Neutrophil (primary cell): ENCODE measurements at regions not wholly inside any gene's neighbourhood (a gene's known extent, or its start where the extent isn't known, plus 50 kb on each side); places are given as distances from the start of the nearest gene placed in this dataset.

ENCODE experiments used
- H3K27ac ChIP-seq: fragments of 200-600 bp; sonication (generic); 2 replicates; pipeline ENCODE4 v1.5.1; 2016; ENCODE audit warnings: mild to moderate bottlenecking, moderate library complexity
- H3K27me3 ChIP-seq: fragments of 200-600 bp; sonication (generic); 2 replicates; pipeline ENCODE4 v1.6.0; 2016; ENCODE audit warnings: mild to moderate bottlenecking
- H3K36me3 ChIP-seq: fragments of 200-600 bp; sonication (generic); 2 replicates; pipeline ENCODE4 v1.5.1; 2017
- H3K4me1 ChIP-seq, 2 experiments: fragments of 200-600 bp in 1 of 2; sonication (generic) in 1 of 2; 1 replicate in 1 of 2; 2 replicates in 1 of 2; pipeline versions ENCODE4 v1.5.1 to v1.6.1; 2013 to 2016; ENCODE audit warnings: low read depth in 1 of 2, low read length in 1 of 2, mild to moderate bottlenecking in 1 of 2, moderate library complexity in 1 of 2; ENCODE audit not compliant: control insufficient read depth in 1 of 2, insufficient read depth in 1 of 2
- H3K4me3 ChIP-seq, 2 experiments: fragments of 200-600 bp in 1 of 2; sonication (generic) in 1 of 2; 1 replicate in 1 of 2; 2 replicates in 1 of 2; pipeline ENCODE4 v1.5.1; 2013 to 2016; ENCODE audit warnings: low read depth in 1 of 2, low read length in 1 of 2, mild to moderate bottlenecking in 1 of 2, moderate library complexity in 1 of 2
- H3K9me3 ChIP-seq: fragments of 200-600 bp; sonication (generic); 2 replicates; pipeline ENCODE4 v1.5.1; 2016
- TF ChIP-seq, protein P1 (sequence below): fragments of 200-600 bp; sonication (generic); IDR thresholded peaks from 2 replicates; pipeline ENCODE4 v1.5.1; 2016; ENCODE audit warnings: antibody characterized with exemption

DNA sequence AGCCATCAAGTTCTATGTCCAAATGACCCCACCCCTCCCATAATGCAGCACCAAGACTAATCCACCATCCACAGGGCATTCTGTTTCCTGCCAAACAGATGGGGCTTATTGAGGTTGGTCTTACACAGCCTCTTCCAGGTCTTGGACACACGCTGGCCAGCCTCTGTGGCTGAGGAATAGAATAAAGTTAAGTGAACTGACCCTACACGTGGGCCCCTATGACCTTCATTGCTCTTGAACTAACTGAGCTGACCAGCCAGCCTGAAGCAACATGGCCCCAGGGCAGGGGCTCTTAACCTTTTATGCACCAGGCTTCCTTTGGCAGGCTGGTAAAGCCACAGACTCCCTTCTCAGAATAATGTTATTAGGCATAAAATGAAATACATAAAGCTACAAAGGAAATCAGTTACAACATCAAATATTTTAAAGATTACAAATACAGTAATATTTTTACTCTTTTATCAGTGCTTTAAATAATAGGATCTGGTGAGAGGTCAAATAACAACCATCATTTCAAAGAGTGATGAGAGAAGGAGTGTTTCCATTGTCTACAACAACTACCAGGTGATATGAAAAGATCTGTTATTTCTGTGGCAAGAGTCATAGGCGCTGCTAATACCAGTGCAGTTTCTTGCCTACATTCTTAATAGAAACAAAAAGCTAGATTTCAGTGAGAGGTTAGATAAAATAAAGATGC, 192.9 kb upstream of the NUDT4 start:
- H3K4me3 ChIP-seq: peak overlapping the region; percentile 36 to 40
- H3K27me3 ChIP-seq: no peaks in the 10 kb centered on the region
- H3K36me3 ChIP-seq: no peaks in the 10 kb centered on the region
- no peaks in the 10 kb centered on the region for H3K9me3 ChIP-seq
- TF ChIP-seq, protein P1, sequence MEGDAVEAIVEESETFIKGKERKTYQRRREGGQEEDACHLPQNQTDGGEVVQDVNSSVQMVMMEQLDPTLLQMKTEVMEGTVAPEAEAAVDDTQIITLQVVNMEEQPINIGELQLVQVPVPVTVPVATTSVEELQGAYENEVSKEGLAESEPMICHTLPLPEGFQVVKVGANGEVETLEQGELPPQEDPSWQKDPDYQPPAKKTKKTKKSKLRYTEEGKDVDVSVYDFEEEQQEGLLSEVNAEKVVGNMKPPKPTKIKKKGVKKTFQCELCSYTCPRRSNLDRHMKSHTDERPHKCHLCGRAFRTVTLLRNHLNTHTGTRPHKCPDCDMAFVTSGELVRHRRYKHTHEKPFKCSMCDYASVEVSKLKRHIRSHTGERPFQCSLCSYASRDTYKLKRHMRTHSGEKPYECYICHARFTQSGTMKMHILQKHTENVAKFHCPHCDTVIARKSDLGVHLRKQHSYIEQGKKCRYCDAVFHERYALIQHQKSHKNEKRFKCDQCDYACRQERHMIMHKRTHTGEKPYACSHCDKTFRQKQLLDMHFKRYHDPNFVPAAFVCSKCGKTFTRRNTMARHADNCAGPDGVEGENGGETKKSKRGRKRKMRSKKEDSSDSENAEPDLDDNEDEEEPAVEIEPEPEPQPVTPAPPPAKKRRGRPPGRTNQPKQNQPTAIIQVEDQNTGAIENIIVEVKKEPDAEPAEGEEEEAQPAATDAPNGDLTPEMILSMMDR: no peak
- H3K4me1 ChIP-seq: peaks cover 34 to 45% of the 10 kb centered on the region in 2 experiments
- peak overlapping the region; percentile 84 for H3K27ac ChIP-seq

DNA sequence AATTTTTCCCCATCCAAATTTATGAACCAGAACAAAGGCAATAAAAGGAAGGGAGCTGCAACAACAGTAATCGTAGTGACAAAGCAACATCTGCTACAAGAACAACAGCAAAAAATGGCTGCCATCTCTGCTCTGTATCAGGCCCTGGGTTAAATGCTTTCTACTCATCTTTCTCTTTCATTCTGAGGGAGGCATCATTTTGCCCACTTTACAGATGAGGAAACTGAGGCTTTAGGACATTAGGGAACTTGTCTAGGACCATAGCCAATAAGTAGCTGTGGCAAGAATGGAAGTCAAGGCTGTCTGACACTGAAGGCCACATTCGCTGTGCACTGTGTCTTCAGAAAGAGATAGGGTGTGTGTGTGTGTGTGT, 192.4 kb upstream of the NUDT4 start:
- Histone ChIP-seq H3K27ac (peak overlapping the region; percentile 84), H3K4me1 (peaks cover 34 to 45% of the 10 kb centered on the region in 2 experiments), H3K27me3 (no peaks in the 10 kb centered on the region), H3K9me3 (no peaks in the 10 kb centered on the region), H3K36me3 (no peaks in the 10 kb centered on the region), H3K4me3 (peak overlapping the region in 1 of 2 experiments; percentile 36)
- TF ChIP-seq, protein P1: no peak

DNA sequence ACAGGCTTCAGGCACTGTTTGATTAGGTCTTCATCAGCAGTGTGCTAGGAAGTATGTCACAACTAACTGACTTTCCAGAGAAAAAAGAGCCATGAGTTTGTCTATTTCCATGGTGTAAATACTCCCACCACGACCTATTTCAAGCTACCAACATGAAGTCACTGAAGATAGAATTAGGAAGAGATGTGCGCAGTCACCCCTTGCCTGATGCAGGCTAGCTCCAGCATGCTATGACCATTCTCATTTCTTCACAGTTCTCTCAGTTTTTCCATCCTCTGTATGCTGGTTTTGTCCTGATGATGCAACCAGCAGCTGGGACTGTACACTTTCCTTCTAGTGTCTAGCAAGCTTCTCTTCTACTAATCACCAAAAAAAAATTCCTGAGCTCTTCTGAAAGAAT, 191.6 kb upstream of the NUDT4 start:
- H3K36me3 ChIP-seq: no peaks in the 10 kb centered on the region
- no peaks in the 10 kb centered on the region for H3K9me3 ChIP-seq
- no peaks in the 10 kb centered on the region for H3K27me3 ChIP-seq
- peaks cover 34 to 42% of the 10 kb centered on the region in 2 experiments for H3K4me1 ChIP-seq
- TF ChIP-seq, protein P1: no peak
- H3K4me3 ChIP-seq: no peak overlapping the region
- peak overlapping the region; percentile 84 for H3K27ac ChIP-seq

DNA sequence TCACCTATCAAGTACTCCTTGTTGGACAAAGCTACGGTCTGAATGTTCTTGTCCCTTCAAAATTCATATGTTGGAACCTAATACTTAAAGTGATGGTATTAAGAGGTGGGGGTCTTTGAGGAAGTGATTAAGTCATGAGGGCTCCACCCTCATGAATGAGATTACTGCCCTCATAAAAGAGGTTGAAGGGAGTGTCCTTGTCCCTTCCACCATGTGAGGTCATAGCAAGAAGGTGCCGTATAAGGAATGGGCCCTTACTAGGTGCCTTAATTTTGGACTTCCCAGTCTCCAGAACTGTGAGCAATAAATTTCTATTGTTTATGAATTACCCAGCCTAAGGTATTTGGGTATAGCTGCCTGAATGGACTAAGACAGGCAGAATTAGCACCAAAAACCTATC, 191.1 kb upstream of the NUDT4 start:
- Histone ChIP-seq H3K36me3 (no peaks in the 10 kb centered on the region), H3K27ac (no peak overlapping the region), H3K4me1 (peaks cover 30 to 38% of the 10 kb centered on the region in 2 experiments), H3K4me3 (no peak overlapping the region), H3K27me3 (no peaks in the 10 kb centered on the region), H3K9me3 (no peaks in the 10 kb centered on the region)
- TF ChIP-seq, protein P1: no peak

DNA sequence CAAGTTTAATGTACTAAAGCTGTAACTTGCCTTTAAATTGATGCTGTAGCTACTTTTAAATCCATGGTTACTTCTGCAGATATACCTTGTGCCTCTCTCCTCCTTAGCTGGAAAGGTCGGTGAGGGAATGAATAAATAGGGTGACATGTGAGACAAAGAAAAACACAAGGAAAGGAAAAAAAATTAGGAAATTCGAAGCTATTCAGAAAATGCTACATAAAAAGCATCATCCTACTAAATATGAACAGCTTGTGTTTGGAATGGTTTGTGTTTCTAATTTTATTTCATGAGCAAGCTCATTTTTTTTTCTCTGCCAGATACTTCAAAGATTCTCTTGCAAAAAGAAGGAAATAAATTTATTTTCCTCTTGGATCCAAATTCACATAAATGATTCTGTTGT, 186.3 kb upstream of the NUDT4 start:
- Histone ChIP-seq H3K9me3 (no peaks in the 10 kb centered on the region), H3K36me3 (no peaks in the 10 kb centered on the region), H3K4me3 (no peak overlapping the region), H3K4me1 (peaks cover 0 to 2% of the 10 kb centered on the region in 2 experiments), H3K27ac (no peak overlapping the region), H3K27me3 (no peaks in the 10 kb centered on the region)
- TF ChIP-seq, protein P1: no peak
